ENCODE measurements at regions not wholly inside any gene's neighbourhood (a gene's known extent, or its start where the extent isn't known, plus 50 kb on each side); places are given as distances from the start of the nearest gene placed in this dataset.
"Not testable (repeated sequence)": the region's sequence is repeated elsewhere in the genome, so short reads cannot be mapped to it uniquely, and the experiment has no call there.

DNA sequence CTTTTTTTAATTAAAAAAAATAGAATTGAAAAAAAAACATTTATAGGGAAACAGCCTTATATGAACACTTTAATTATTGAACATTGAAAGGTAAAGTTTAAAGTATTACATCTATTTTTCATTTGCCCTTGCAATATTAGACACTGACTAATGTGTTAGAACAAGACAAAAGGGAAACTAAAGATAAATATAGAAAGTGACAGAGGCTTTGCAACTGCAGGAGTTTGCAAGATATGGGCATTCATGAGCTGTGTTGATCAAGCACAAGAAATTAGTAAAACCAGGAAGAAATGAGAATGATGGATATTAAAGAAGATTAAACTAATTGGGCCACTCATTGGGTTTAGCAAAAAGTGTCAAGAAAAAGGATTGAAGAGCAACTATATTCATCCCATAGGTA lies 1097.7 kb upstream of the CELF4 start:
- H3K27me3 ChIP-seq (ENCODE audit: control insufficient read depth in 1 of 2, insufficient read depth in 2 of 2, low read length in 2 of 2): no peaks in the 10 kb centered on the region
- no peak overlapping the region for H3K27ac ChIP-seq (ENCODE audit: low read depth in 2 of 2, low read length in 1 of 2)
- H3K36me3 ChIP-seq (ENCODE audit: control insufficient read depth in 2 of 2, insufficient read depth in 2 of 2, low read length in 1 of 2): no peaks in the 10 kb centered on the region
- no peak overlapping the region for H3K4me3 ChIP-seq (ENCODE audit: low read depth in 1 of 2, low read length in 2 of 2)
- H3K4me1 ChIP-seq (ENCODE audit: control insufficient read depth in 2 of 2, insufficient read depth in 2 of 2, low read length in 1 of 2): peaks cover 0 to 4% of the 10 kb centered on the region in 2 donors
- H3K9me3 ChIP-seq (ENCODE audit: control insufficient read depth in 2 of 2, insufficient read depth in 1 of 2, low read depth in 1 of 2, low read length in 1 of 2): no peaks in the 10 kb centered on the region

DNA sequence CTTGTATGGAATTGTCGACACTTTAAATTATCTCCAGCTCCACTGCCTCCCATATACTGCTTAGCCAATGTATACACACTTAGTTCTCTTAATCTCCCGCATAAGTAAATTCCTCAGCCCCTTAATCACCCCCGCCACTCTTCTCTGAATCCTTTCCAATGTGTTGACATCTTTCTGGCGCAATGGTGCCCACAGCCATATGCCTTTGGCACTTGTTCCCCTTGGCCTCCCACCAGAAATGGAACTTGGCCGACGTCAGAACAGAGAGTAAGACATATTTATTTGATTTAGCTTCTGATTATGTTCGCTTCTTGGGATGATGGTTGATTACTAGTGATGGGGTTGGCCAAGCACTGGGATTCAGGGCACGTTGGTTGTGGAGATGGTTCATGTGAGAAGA lies 1089.3 kb upstream of the CELF4 start:
- Histone ChIP-seq H3K36me3 (ENCODE audit: control insufficient read depth in 2 of 2, insufficient read depth in 2 of 2, low read length in 1 of 2) (no peaks in the 10 kb centered on the region), H3K27ac (ENCODE audit: low read depth in 2 of 2, low read length in 1 of 2) (no peak overlapping the region), H3K4me1 (ENCODE audit: control insufficient read depth in 2 of 2, insufficient read depth in 2 of 2, low read length in 1 of 2) (no peaks in the 10 kb centered on the region), H3K27me3 (ENCODE audit: control insufficient read depth in 1 of 2, insufficient read depth in 2 of 2, low read length in 2 of 2) (no peaks in the 10 kb centered on the region), H3K4me3 (ENCODE audit: low read depth in 1 of 2, low read length in 2 of 2) (no peak overlapping the region), H3K9me3 (ENCODE audit: control insufficient read depth in 2 of 2, insufficient read depth in 1 of 2, low read depth in 1 of 2, low read length in 1 of 2) (no peaks in the 10 kb centered on the region)
- 51 to 71% methylated on average over 8 of the region's 8 CpGs for WGBS, 2 donors

DNA sequence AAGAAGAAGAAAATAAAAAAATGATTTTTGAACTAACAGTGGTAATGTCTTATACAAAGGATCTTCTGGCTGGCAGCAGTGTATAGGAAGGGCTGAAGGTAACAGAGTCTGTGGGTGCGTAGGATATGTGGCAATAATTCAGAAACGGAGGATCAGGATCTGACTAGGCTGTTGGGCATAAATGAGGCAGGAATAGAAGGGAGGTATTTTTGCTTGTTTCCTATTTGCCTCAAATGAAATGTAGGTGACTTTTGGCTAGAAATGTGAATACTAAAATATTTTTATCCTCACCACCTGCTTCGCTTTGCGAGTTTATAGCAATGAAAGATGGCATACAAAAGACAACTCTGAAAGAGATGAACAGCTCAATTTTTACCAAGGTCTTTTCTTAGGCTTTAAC lies 1086.1 kb upstream of the CELF4 start:
- Histone ChIP-seq H3K36me3 (ENCODE audit: control insufficient read depth in 2 of 2, insufficient read depth in 2 of 2, low read length in 1 of 2) (no peaks in the 10 kb centered on the region), H3K4me1 (ENCODE audit: control insufficient read depth in 2 of 2, insufficient read depth in 2 of 2, low read length in 1 of 2) (no peaks in the 10 kb centered on the region), H3K27ac (ENCODE audit: low read depth in 2 of 2, low read length in 1 of 2) (no peak overlapping the region), H3K27me3 (ENCODE audit: control insufficient read depth in 1 of 2, insufficient read depth in 2 of 2, low read length in 2 of 2) (no peaks in the 10 kb centered on the region), H3K9me3 (ENCODE audit: control insufficient read depth in 2 of 2, insufficient read depth in 1 of 2, low read depth in 1 of 2, low read length in 1 of 2) (no peaks in the 10 kb centered on the region), H3K4me3 (ENCODE audit: low read depth in 1 of 2, low read length in 2 of 2) (no peak overlapping the region)
- 92 to 93% methylated on average over 4 of the region's 4 CpGs for WGBS, 2 donors

DNA sequence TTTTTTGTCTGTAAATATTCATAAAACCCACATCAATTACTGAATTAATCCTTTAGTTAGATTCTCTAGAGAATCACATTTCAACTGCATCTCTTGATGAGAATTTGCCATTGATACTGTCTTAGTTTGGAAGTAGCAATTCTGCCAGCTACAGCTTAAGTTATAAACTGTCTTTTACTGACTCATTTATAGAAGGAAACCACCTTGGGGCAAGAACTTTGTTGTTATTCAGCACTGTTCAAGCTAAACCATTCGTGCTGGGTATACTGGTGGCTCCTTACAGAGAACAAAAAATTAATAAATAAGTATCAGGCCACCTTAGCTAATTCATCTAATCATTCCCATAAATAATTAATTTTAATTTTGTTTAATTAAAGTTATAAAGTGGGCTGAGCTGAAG lies 1082.6 kb upstream of the CELF4 start:
- no peaks in the 10 kb centered on the region for H3K36me3 ChIP-seq (ENCODE audit: control insufficient read depth in 2 of 2, insufficient read depth in 2 of 2, low read length in 1 of 2)

DNA sequence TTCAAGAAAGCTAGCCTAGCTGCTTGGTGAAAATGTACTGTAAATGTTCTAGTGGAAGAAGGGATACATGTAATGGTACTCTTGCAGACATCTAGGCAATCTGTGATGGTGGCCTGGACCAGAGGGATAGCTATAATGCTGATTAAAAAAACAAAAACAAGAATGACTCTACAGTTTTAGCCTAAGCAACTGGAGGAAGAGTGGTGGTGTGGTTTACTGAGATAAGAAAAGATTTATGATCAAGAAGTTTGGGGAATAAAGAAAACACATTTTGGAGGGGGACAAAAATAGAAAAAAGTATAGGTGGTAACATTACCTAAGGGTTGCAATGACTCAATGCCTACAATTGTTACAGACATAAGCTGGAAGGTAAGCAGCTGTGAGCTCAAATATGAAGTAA lies 1080.7 kb upstream of the CELF4 start:
- Histone ChIP-seq H3K9me3 (ENCODE audit: control insufficient read depth in 2 of 2, insufficient read depth in 1 of 2, low read depth in 1 of 2, low read length in 1 of 2) (no peaks in the 10 kb centered on the region), H3K4me1 (ENCODE audit: control insufficient read depth in 2 of 2, insufficient read depth in 2 of 2, low read length in 1 of 2) (no peaks in the 10 kb centered on the region), H3K27ac (ENCODE audit: low read depth in 2 of 2, low read length in 1 of 2) (no peak overlapping the region), H3K4me3 (ENCODE audit: low read depth in 1 of 2, low read length in 2 of 2) (no peak overlapping the region), H3K36me3 (ENCODE audit: control insufficient read depth in 2 of 2, insufficient read depth in 2 of 2, low read length in 1 of 2) (no peaks in the 10 kb centered on the region), H3K27me3 (ENCODE audit: control insufficient read depth in 1 of 2, insufficient read depth in 2 of 2, low read length in 2 of 2) (no peaks in the 10 kb centered on the region)

More for the DNA sequence above, 1082.6 kb upstream of the CELF4 start:
- WGBS, 2 donors: 32 to 50% methylated on average over 1 of the region's 1 CpG
- Histone ChIP-seq H3K4me3 (ENCODE audit: low read depth in 1 of 2, low read length in 2 of 2) (no peak overlapping the region), H3K27ac (ENCODE audit: low read depth in 2 of 2, low read length in 1 of 2) (no peak overlapping the region), H3K27me3 (ENCODE audit: control insufficient read depth in 1 of 2, insufficient read depth in 2 of 2, low read length in 2 of 2) (no peaks in the 10 kb centered on the region), H3K4me1 (ENCODE audit: control insufficient read depth in 2 of 2, insufficient read depth in 2 of 2, low read length in 1 of 2) (no peaks in the 10 kb centered on the region), H3K9me3 (ENCODE audit: control insufficient read depth in 2 of 2, insufficient read depth in 1 of 2, low read depth in 1 of 2, low read length in 1 of 2) (no peaks in the 10 kb centered on the region)

DNA sequence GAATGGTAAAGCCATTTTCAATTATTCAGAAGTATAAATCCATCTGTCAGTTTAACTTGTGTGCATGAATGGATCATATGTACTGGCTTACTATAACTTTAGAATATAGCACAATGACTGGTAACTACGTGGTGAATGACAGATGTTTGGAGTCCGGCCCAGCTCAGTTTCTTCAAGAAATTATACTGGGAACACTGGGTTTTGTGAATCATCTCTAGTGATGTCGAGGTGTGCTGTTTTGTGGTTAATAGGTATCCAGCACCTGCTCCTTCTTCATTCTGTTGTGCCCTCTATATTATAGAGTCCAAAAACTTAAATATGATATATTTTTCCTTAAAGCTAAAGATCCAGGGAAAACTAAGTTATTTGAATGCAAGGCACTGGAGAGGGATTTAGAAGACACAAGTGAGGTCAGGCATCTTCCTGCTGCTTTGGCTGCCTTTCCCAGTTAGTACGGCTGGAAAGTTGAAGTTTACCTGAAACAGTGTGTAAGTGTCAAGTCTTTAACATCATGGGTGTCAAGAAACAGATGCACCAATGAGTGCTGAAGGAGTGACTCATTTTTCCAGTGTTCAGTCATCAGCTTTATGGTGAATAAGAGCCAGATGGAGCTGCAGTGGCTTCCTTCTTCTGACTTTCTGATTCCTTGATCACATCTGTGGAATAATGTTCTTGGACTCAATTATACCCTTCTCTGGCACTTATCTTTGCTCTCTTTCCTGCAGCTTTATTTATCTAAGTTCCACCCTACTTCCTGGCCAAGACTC lies 1079.5 kb upstream of the CELF4 start:
- no peaks in the 10 kb centered on the region for H3K9me3 ChIP-seq (ENCODE audit: control insufficient read depth in 2 of 2, insufficient read depth in 1 of 2, low read depth in 1 of 2, low read length in 1 of 2)
- H3K36me3 ChIP-seq (ENCODE audit: control insufficient read depth in 2 of 2, insufficient read depth in 2 of 2, low read length in 1 of 2): no peaks in the 10 kb centered on the region
- H3K27ac ChIP-seq (ENCODE audit: low read depth in 2 of 2, low read length in 1 of 2): no peak overlapping the region
- no peaks in the 10 kb centered on the region for H3K27me3 ChIP-seq (ENCODE audit: control insufficient read depth in 1 of 2, insufficient read depth in 2 of 2, low read length in 2 of 2)
- H3K4me3 ChIP-seq (ENCODE audit: low read depth in 1 of 2, low read length in 2 of 2): no peak overlapping the region
- 63% methylated on average over 4 of the region's 4 CpGs for WGBS, 2 donors
- no peaks in the 10 kb centered on the region for H3K4me1 ChIP-seq (ENCODE audit: control insufficient read depth in 2 of 2, insufficient read depth in 2 of 2, low read length in 1 of 2)

DNA sequence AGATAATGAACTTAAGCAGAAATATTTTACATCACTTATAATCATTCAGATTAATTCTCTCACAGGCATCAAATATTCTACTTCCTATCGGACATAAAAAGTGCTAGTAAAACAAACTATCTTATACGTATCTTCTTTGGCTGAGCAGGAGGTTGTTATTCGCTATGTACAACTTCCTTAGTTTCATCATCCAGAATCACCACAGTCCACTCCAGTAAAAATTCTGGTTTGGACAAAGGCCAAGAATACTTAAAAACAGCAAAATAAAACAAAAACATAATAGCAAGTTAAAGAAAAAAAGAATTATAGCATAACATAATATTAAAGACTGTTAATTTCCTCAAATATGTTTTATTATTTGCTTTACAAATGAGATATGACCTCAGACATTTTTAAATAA lies 1077.1 kb upstream of the CELF4 start:
- H3K36me3 ChIP-seq (ENCODE audit: control insufficient read depth in 2 of 2, insufficient read depth in 2 of 2, low read length in 1 of 2): no peaks in the 10 kb centered on the region
- no peaks in the 10 kb centered on the region for H3K4me1 ChIP-seq (ENCODE audit: control insufficient read depth in 2 of 2, insufficient read depth in 2 of 2, low read length in 1 of 2)
- H3K27me3 ChIP-seq (ENCODE audit: control insufficient read depth in 1 of 2, insufficient read depth in 2 of 2, low read length in 2 of 2): no peaks in the 10 kb centered on the region
- H3K9me3 ChIP-seq (ENCODE audit: control insufficient read depth in 2 of 2, insufficient read depth in 1 of 2, low read depth in 1 of 2, low read length in 1 of 2): no peaks in the 10 kb centered on the region
- no peak overlapping the region for H3K4me3 ChIP-seq (ENCODE audit: low read depth in 1 of 2, low read length in 2 of 2)
- WGBS, 2 donors: 84% methylated on average over 3 of the region's 3 CpGs
- H3K27ac ChIP-seq (ENCODE audit: low read depth in 2 of 2, low read length in 1 of 2): no peak overlapping the region

DNA sequence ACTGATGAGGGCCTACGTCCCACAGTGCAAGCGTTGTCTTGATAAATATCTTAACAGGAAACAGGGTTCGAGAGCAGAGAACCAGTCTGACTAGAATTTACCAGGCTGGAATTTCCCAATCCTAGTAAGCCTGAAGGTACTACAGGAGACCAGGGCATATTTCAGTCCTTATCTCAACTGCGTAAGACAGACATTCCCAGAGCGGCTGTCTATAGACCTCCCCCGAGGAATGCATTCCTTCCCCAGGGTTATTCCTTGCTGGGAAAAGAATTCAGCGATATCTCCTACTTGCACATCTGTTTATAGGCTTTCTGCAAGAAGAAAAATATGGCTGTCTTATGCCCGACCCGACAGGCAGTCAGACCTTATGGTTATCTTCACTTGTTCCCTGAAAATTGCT lies 1074.1 kb upstream of the CELF4 start:
- not testable (repeated sequence) for H3K36me3 ChIP-seq (ENCODE audit: control insufficient read depth in 2 of 2, insufficient read depth in 2 of 2, low read length in 1 of 2); H3K27ac ChIP-seq (ENCODE audit: low read depth in 2 of 2, low read length in 1 of 2); H3K27me3 ChIP-seq (ENCODE audit: control insufficient read depth in 1 of 2, insufficient read depth in 2 of 2, low read length in 2 of 2); H3K4me1 ChIP-seq (ENCODE audit: control insufficient read depth in 2 of 2, insufficient read depth in 2 of 2, low read length in 1 of 2); H3K4me3 ChIP-seq (ENCODE audit: low read depth in 1 of 2, low read length in 2 of 2); H3K9me3 ChIP-seq (ENCODE audit: control insufficient read depth in 2 of 2, insufficient read depth in 1 of 2, low read depth in 1 of 2, low read length in 1 of 2)
- WGBS, 2 donors: 71 to 85% methylated on average over 9 of the region's 9 CpGs

DNA sequence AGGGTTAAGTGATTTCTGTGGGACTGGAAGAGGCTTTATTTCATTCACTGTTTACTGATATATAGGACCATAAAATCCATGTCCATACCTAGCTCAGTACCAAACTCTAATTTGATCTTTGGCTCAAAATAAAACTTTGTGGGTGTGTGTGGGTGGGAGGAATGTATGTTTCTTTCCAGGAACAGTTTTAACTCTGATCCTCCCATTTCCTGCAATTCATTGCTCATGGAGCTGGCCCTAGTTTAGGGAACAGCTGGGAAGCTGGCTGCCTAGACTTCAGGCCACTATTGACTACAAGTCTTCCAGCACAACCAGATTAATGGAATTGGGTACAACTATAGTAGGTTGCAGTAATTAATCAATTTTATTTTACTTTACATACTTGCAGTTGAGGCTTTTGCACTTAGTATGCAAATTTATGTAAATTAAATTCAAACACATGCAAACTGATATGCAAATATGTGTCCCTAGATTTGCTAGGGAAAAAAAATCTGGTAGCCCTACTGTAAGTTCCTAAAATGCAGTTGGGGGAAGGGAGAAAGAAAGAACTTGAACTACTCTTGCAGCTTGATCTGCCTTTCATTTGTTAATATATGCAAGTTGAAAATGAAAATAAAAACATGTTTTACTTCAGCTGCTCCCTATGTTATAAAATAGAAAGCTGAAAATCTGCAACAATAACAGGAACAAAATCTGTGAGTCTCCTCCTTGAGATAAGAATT lies 1070.3 kb upstream of the CELF4 start:
- Histone ChIP-seq H3K4me1 (ENCODE audit: control insufficient read depth in 2 of 2, insufficient read depth in 2 of 2, low read length in 1 of 2) (no peaks in the 10 kb centered on the region), H3K27me3 (ENCODE audit: control insufficient read depth in 1 of 2, insufficient read depth in 2 of 2, low read length in 2 of 2) (no peaks in the 10 kb centered on the region), H3K36me3 (ENCODE audit: control insufficient read depth in 2 of 2, insufficient read depth in 2 of 2, low read length in 1 of 2) (no peaks in the 10 kb centered on the region), H3K27ac (ENCODE audit: low read depth in 2 of 2, low read length in 1 of 2) (no peak overlapping the region), H3K9me3 (ENCODE audit: control insufficient read depth in 2 of 2, insufficient read depth in 1 of 2, low read depth in 1 of 2, low read length in 1 of 2) (no peaks in the 10 kb centered on the region), H3K4me3 (ENCODE audit: low read depth in 1 of 2, low read length in 2 of 2) (no peak overlapping the region)

DNA sequence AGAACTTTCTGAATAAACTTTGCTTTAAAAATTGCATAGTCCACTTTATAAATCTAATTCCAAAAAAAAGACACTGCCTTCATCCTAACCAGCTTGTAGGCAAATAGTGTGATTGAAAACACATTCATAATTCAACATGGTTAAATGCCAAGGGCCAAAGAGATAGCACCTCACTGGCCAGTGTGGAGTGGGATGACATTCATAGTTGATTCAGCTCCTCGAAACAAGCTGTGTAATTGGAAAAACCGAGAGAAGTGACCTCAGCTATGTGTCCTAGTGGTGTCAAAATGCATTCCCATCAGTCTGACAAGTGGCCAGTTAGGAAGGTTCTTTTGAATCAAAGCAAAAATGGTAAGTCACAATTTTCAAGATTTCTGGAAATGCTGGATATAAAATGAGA lies 1068.5 kb upstream of the CELF4 start:
- no peaks in the 10 kb centered on the region for H3K27me3 ChIP-seq (ENCODE audit: control insufficient read depth in 1 of 2, insufficient read depth in 2 of 2, low read length in 2 of 2)
- H3K27ac ChIP-seq (ENCODE audit: low read depth in 2 of 2, low read length in 1 of 2): no peak overlapping the region
- H3K9me3 ChIP-seq (ENCODE audit: control insufficient read depth in 2 of 2, insufficient read depth in 1 of 2, low read depth in 1 of 2, low read length in 1 of 2): no peaks in the 10 kb centered on the region
- H3K4me1 ChIP-seq (ENCODE audit: control insufficient read depth in 2 of 2, insufficient read depth in 2 of 2, low read length in 1 of 2): no peaks in the 10 kb centered on the region
- WGBS, 2 donors: 43 to 64% methylated on average over 2 of the region's 2 CpGs
- no peak overlapping the region for H3K4me3 ChIP-seq (ENCODE audit: low read depth in 1 of 2, low read length in 2 of 2)
- H3K36me3 ChIP-seq (ENCODE audit: control insufficient read depth in 2 of 2, insufficient read depth in 2 of 2, low read length in 1 of 2): no peaks in the 10 kb centered on the region

Data from esophagus (tissue), 2 donors.